ENCODE measurements at regions not wholly inside any gene's neighbourhood (a gene's known extent, or its start where the extent isn't known, plus 50 kb on each side); places are given as distances from the start of the nearest gene placed in this dataset.
A peak's percentile ranks its signal among the peaks of the same experiment; 100 is the strongest.

- 87 to 100% methylated on average over 2 to 5 of the region's 5 CpGs for WGBS, 2 experiments (ENCODE audit: insufficient coverage in 1 of 2, insufficient read length in 1 of 2)
- no peaks in the 10 kb centered on the region for H3K27me3 Mint-ChIP-seq (ENCODE audit: insufficient read depth)
Measured at GRCh38 chr9:96089452-96090085, 212.4 kb downstream of the HSD17B3 start.

GRCh38 chr9:96088510-96088909 is 213.0 kb downstream of the ERCC6L2 start:
- Histone ChIP-seq H3K9ac (ENCODE audit: extremely low read depth, low read length, poor library complexity, severe bottlenecking) (no peak overlapping the region), H3K27me3 (ENCODE audit: control insufficient read depth, insufficient read depth, low read length, poor library complexity, severe bottlenecking) (no peaks in the 10 kb centered on the region), H3K36me3 (ENCODE audit: control insufficient read depth, insufficient read depth, low read length) (no peaks in the 10 kb centered on the region), H3K4me1 (ENCODE audit: control insufficient read depth, insufficient read depth, low read length) (peaks cover 15% of the 10 kb centered on the region), H3K9me3 (ENCODE audit: control insufficient read depth, low read length) (peaks cover 7% of the 10 kb centered on the region), H3K27ac (ENCODE audit: low read depth, low read length) (no peak overlapping the region), H3K4me3 (ENCODE audit: low read length) (no peak overlapping the region)
- Mint-ChIP-seq H3K9me3 (peaks cover 13% of the 10 kb centered on the region), H3K4me3 (no peak overlapping the region), H3K27me3 (ENCODE audit: insufficient read depth) (no peaks in the 10 kb centered on the region), H3K36me3 (ENCODE audit: low read depth) (no peaks in the 10 kb centered on the region), H3K4me1 (peaks cover 26% of the 10 kb centered on the region), H3K27ac (no peak overlapping the region)
- 78 to 90% methylated on average over 2 to 4 of the region's 4 CpGs for WGBS, 2 experiments (ENCODE audit: insufficient coverage in 1 of 2, insufficient read length in 1 of 2)
- no peak for TF ChIP-seq CTCF (conservative IDR thresholded peaks at IDR 0.05)
- no peak for DNase-seq

More at GRCh38 chr9:96089452-96090085, 212.4 kb downstream of the HSD17B3 start:
- no peak overlapping the region for H3K4me3 Mint-ChIP-seq
- Histone ChIP-seq H3K36me3 (ENCODE audit: control insufficient read depth, insufficient read depth, low read length) (no peaks in the 10 kb centered on the region), H3K27ac (ENCODE audit: low read depth, low read length) (no peak overlapping the region), H3K4me1 (ENCODE audit: control insufficient read depth, insufficient read depth, low read length) (peaks cover 18% of the 10 kb centered on the region), H3K27me3 (ENCODE audit: control insufficient read depth, insufficient read depth, low read length, poor library complexity, severe bottlenecking) (no peaks in the 10 kb centered on the region), H3K9ac (ENCODE audit: extremely low read depth, low read length, poor library complexity, severe bottlenecking) (no peak overlapping the region), H3K9me3 (ENCODE audit: control insufficient read depth, low read length) (peaks cover 7% of the 10 kb centered on the region), H3K4me3 (ENCODE audit: low read length) (no peak overlapping the region)
- H3K36me3 Mint-ChIP-seq (ENCODE audit: low read depth): no peaks in the 10 kb centered on the region
- H3K27ac Mint-ChIP-seq: no peak overlapping the region
- TF ChIP-seq CTCF (conservative IDR thresholded peaks at IDR 0.05): peak; percentile 49
- no peak for DNase-seq
- peaks cover 13% of the 10 kb centered on the region for H3K9me3 Mint-ChIP-seq
- peaks cover 36% of the 10 kb centered on the region for H3K4me1 Mint-ChIP-seq

GRCh38 chr9:96087669-96088299 is 212.3 kb downstream of the ERCC6L2 start:
- peaks cover 7% of the 10 kb centered on the region for H3K9me3 ChIP-seq (ENCODE audit: control insufficient read depth, low read length)
- H3K27ac Mint-ChIP-seq: peak overlapping the region; percentile 22
- H3K4me3 Mint-ChIP-seq: peak overlapping the region; percentile 15
- peak overlapping the region; percentile 7 for H3K4me3 ChIP-seq (ENCODE audit: low read length)
- H3K4me1 Mint-ChIP-seq: peaks cover 21% of the 10 kb centered on the region
- no peaks in the 10 kb centered on the region for H3K36me3 Mint-ChIP-seq (ENCODE audit: low read depth)
- H3K27me3 ChIP-seq (ENCODE audit: control insufficient read depth, insufficient read depth, low read length, poor library complexity, severe bottlenecking): no peaks in the 10 kb centered on the region
- H3K27ac ChIP-seq (ENCODE audit: low read depth, low read length): peak overlapping the region; percentile 75
- 18 to 36% methylated on average over 5 to 10 of the region's 10 CpGs for WGBS, 2 experiments (ENCODE audit: insufficient coverage in 1 of 2, insufficient read length in 1 of 2)
- peaks cover 13% of the 10 kb centered on the region for H3K9me3 Mint-ChIP-seq
- H3K4me1 ChIP-seq (ENCODE audit: control insufficient read depth, insufficient read depth, low read length): peaks cover 15% of the 10 kb centered on the region
- H3K9ac ChIP-seq (ENCODE audit: extremely low read depth, low read length, poor library complexity, severe bottlenecking): no peak overlapping the region
- no peak for TF ChIP-seq CTCF (conservative IDR thresholded peaks at IDR 0.05)
- H3K36me3 ChIP-seq (ENCODE audit: control insufficient read depth, insufficient read depth, low read length): no peaks in the 10 kb centered on the region
- DNase-seq: peak; percentile 89
- no peaks in the 10 kb centered on the region for H3K27me3 Mint-ChIP-seq (ENCODE audit: insufficient read depth)

Measured in endodermal cell (in vitro differentiated cells).